WTC11 (cell line): ENCODE measurements at regions not wholly inside any gene's neighbourhood (a gene's known extent, or its start where the extent isn't known, plus 50 kb on each side); places are given as distances from the start of the nearest gene placed in this dataset.

Experiments
- CTCF ChIP-seq: fragments of 200-600 bp; IDR thresholded peaks from 2 replicates; pipeline ENCODE4 v1.8.0; 2022; ENCODE audit warnings: antibody characterized with exemption
- NFYB ChIP-seq: sonication (generic); formaldehyde crosslinking; conservative IDR thresholded peaks from 2 replicates; pipeline ENCODE4 v1.8.0; 2022; ENCODE audit warnings: low read depth, missing genetic modification reagents
- TP53 ChIP-seq: sonication (generic); formaldehyde crosslinking; IDR thresholded peaks from 2 replicates; pipeline ENCODE4 v1.8.1; 2023; ENCODE audit warnings: mild to moderate bottlenecking, missing genetic modification reagents
- USF2 ChIP-seq: sonication (generic); formaldehyde crosslinking; IDR thresholded peaks from 2 replicates; pipeline ENCODE4 v1.8.1; 2023; ENCODE audit warnings: mild to moderate bottlenecking, missing genetic modification reagents, moderate library complexity
- ZNF281 ChIP-seq: sonication (generic); formaldehyde crosslinking; IDR thresholded peaks from 2 replicates; pipeline ENCODE4 v1.8.0; 2023; ENCODE audit warnings: mild to moderate bottlenecking, missing genetic modification reagents

- TF ChIP-seq CTCF (no peak), ZNF281 (CRISPR knock-in tag) (no peak), TP53 (no peak), NFYB (CRISPR knock-in tag) (no peak), USF2 (CRISPR knock-in tag) (no peak)
Measured at GRCh38 chr3:43966126-43966525, 275.4 kb downstream of the ABHD5 start.
